Uterus (tissue), 3 donors: ENCODE measurements at regions not wholly inside any gene's neighbourhood (a gene's known extent, or its start where the extent isn't known, plus 50 kb on each side); places are given as distances from the start of the nearest gene placed in this dataset.

Experiments
- DNase-seq, 2 donors: peaks; one replicate each; pipeline ENCODE4 v3.0.0-alpha.2; 2019 to 2020
- H3K27ac ChIP-seq, 2 donors: fragments of 200-600 bp; sonication (generic); 1 replicate in 1 of 2; 2 replicates in 1 of 2; pipeline ENCODE4 v1.5.1; 2016 to 2018
- H3K27me3 ChIP-seq, 2 donors: fragments of 200-600 bp; sonication (generic); one replicate each; pipeline ENCODE4 v1.5.1; 2018 to 2019; ENCODE audit warnings: control low read depth in 1 of 2
- H3K36me3 ChIP-seq, 2 donors: fragments of 200-600 bp; sonication (generic); one replicate each; pipeline ENCODE4 v1.5.1; 2019; ENCODE audit warnings: control low read depth in 1 of 2
- H3K4me1 ChIP-seq, 2 donors: fragments of 200-600 bp; sonication (generic); one replicate each; pipeline ENCODE4 v1.5.1; 2018 to 2019; ENCODE audit warnings: control low read depth in 1 of 2
- H3K4me3 ChIP-seq, 2 donors: fragments of 200-600 bp; sonication (generic); 1 replicate in 1 of 2; 2 replicates in 1 of 2; pipeline ENCODE4 v1.5.1; 2018 to 2019; ENCODE audit warnings: mild to moderate bottlenecking in 1 of 2
- H3K9me3 ChIP-seq, 2 donors: fragments of 200-600 bp; sonication (generic); one replicate each; pipeline ENCODE4 v1.5.1; 2019; ENCODE audit warnings: control low read depth in 1 of 2
- CTCF ChIP-seq, 4 experiments: fragments of 200-600 bp in 2 of 4; fragments of 450-650 bp in 2 of 4; sonication (generic) in 2 of 4; IDR thresholded peaks; one replicate each; pipeline ENCODE4 v1.5.1; 2016 to 2019; ENCODE audit warnings: antibody characterized with exemption in 4 of 4, mild to moderate bottlenecking in 2 of 4, moderate library complexity in 1 of 4
- POLR2A ChIP-seq, 2 donors: fragments of 450-650 bp; IDR thresholded peaks; one replicate each; pipeline ENCODE4 v1.6.1; 2016; ENCODE audit warnings: antibody characterized with exemption in 2 of 2, mild to moderate bottlenecking in 1 of 2, moderate library complexity in 1 of 2
- intact Hi-C: fragments of 100-400 bp; cut with DNase I; formaldehyde crosslinking; loops from one replicate; pipeline ENCODE4 v1.15.1; 2023; ENCODE audit warnings: low total_unique reads
- donor health status: DM: yes; HTN: yes; CAD: no.

GRCh38 chr17:36661047-36661666, 59.8 kb downstream of the MRM1 start:
- peaks cover 0 to 5% of the 10 kb centered on the region in 2 donors for H3K27me3 ChIP-seq

GRCh38 chr17:36661688-36662087, 60.3 kb downstream of the MRM1 start:
- Histone ChIP-seq H3K27me3 (peaks cover 0 to 5% of the 10 kb centered on the region in 2 donors), H3K4me3 (no peak overlapping the region), H3K9me3 (no peaks in the 10 kb centered on the region), H3K36me3 (no peaks in the 10 kb centered on the region), H3K4me1 (peaks cover 0 to 7% of the 10 kb centered on the region in 2 donors), H3K27ac (no peak overlapping the region)
- TF ChIP-seq CTCF (IDR thresholded peaks at IDR 0.05): no peak
- no peak for DNase-seq
- intact Hi-C loops: no loop called here

More at GRCh38 chr17:36661047-36661666, 59.8 kb downstream of the MRM1 start:
- Histone ChIP-seq H3K4me3 (no peak overlapping the region), H3K27ac (no peak overlapping the region), H3K36me3 (no peaks in the 10 kb centered on the region), H3K4me1 (peaks cover 0 to 7% of the 10 kb centered on the region in 2 donors), H3K9me3 (no peaks in the 10 kb centered on the region)
- intact Hi-C loops: no loop called here
- TF ChIP-seq POLR2A (IDR thresholded peaks at IDR 0.05) (no peak), CTCF (IDR thresholded peaks at IDR 0.05) (no peak)
- DNase-seq: no peak

- H3K27ac ChIP-seq: no peak overlapping the region
- H3K36me3 ChIP-seq: no peaks in the 10 kb centered on the region
- H3K4me3 ChIP-seq: no peak overlapping the region
- intact Hi-C loops: no loop called here
- H3K4me1 ChIP-seq: no peaks in the 10 kb centered on the region
- H3K27me3 ChIP-seq: no peaks in the 10 kb centered on the region
- no peak for DNase-seq
- no peaks in the 10 kb centered on the region for H3K9me3 ChIP-seq
- TF ChIP-seq POLR2A (IDR thresholded peaks at IDR 0.05) (no peak), CTCF (IDR thresholded peaks at IDR 0.05) (no peak)
Measured at GRCh38 chr17:36665417-36665816, 64.0 kb downstream of the MRM1 start.

GRCh38 chr17:36667922-36668321, 66.5 kb downstream of the MRM1 start:
- intact Hi-C loops: no loop called here
- Histone ChIP-seq H3K27ac (no peak overlapping the region), H3K27me3 (no peaks in the 10 kb centered on the region), H3K4me3 (no peak overlapping the region), H3K4me1 (no peaks in the 10 kb centered on the region), H3K9me3 (no peaks in the 10 kb centered on the region), H3K36me3 (no peaks in the 10 kb centered on the region)
- TF ChIP-seq POLR2A (IDR thresholded peaks at IDR 0.05) (no peak), CTCF (IDR thresholded peaks at IDR 0.05) (no peak)
- DNase-seq: no peak

GRCh38 chr17:36668824-36669223, 67.4 kb downstream of the MRM1 start:
- no peaks in the 10 kb centered on the region for H3K36me3 ChIP-seq
- no peak overlapping the region for H3K4me3 ChIP-seq
- no peaks in the 10 kb centered on the region for H3K27me3 ChIP-seq
- no peak overlapping the region for H3K27ac ChIP-seq
- no peaks in the 10 kb centered on the region for H3K9me3 ChIP-seq
- intact Hi-C loops: no loop called here
- TF ChIP-seq POLR2A (IDR thresholded peaks at IDR 0.05) (no peak), CTCF (IDR thresholded peaks at IDR 0.05) (no peak)
- DNase-seq: no peak
- no peaks in the 10 kb centered on the region for H3K4me1 ChIP-seq
